IMR-90 (cell line): ENCODE measurements at regions not wholly inside any gene's neighbourhood (a gene's known extent, or its start where the extent isn't known, plus 50 kb on each side); places are given as distances from the start of the nearest gene placed in this dataset.

Experiments used
- ATAC-seq: fragments of 200-7000 bp; cut with Tn5 transposase; 2 replicates; pipeline ENCODE4 v1.9.1; 2020; ENCODE audit warnings: low read depth, mild to moderate bottlenecking, moderate library complexity
- BruUV-seq: library from RNA; stranded (reverse); fragments of 400-500 nt; replicated peaks from 2 replicates; lab custom pipeline; 2021; lab: Mats Ljungman, UMichigan
- CTCF ChIA-PET: fragments of 300-600 bp; formaldehyde crosslinking; extraction: SDS; loops from one replicate; lab custom pipeline; 2021; ENCODE audit warnings: antibody characterized with exemption; lab: Yijun Ruan, JAX
- POLR2A ChIA-PET: fragments of 300-600 bp; sonication (Branson Sonifier 250); formaldehyde crosslinking; loops from one replicate; lab custom pipeline; 2022; ENCODE audit warnings: antibody characterized with exemption; ENCODE audit not compliant: unreplicated experiment; lab: Charles Lee
- DNase-seq: peaks from one replicate; pipeline ENCODE4 v3.0.0; 2013
- H2AFZ ChIP-seq: replicated peaks from 2 replicates; pipeline ENCODE3; 2013; ENCODE audit warnings: low read length, mild to moderate bottlenecking; ENCODE audit not compliant: poor library complexity
- H2AK5ac ChIP-seq: 2 replicates; pipeline ENCODE4 v1.6.1; 2013; ENCODE audit warnings: low read depth, low read length, inconsistent platforms
- H2AK9ac ChIP-seq: replicated peaks from 2 replicates; pipeline ENCODE3; 2013; ENCODE audit warnings: mild to moderate bottlenecking, low read depth, low read length, moderate library complexity; ENCODE audit not compliant: poor library complexity
- H2BK120ac ChIP-seq: 2 replicates; pipeline ENCODE4 v1.6.1; 2013; ENCODE audit warnings: low read depth, low read length, inconsistent platforms
- H2BK15ac ChIP-seq: 3 replicates; pipeline ENCODE4 v1.6.1; 2013; ENCODE audit warnings: low read depth, low read length, inconsistent platforms
- H2BK20ac ChIP-seq: 2 replicates; pipeline ENCODE4 v1.6.1; 2013; ENCODE audit warnings: low read depth, mild to moderate bottlenecking, inconsistent platforms, low read length, moderate library complexity
- H2BK5ac ChIP-seq: 2 replicates; pipeline ENCODE4 v1.6.1; 2013; ENCODE audit warnings: mild to moderate bottlenecking, low read depth, low read length, inconsistent platforms; ENCODE audit not compliant: poor library complexity, severe bottlenecking
- H3K14ac ChIP-seq: replicated peaks from 2 replicates; pipeline ENCODE4 v1.6.1; 2013; ENCODE audit warnings: low read depth, low read length, inconsistent platforms
- H3K18ac ChIP-seq: 2 replicates; pipeline ENCODE4 v1.6.1; 2013; ENCODE audit warnings: low read depth, low read length, control low read depth
- H3K23ac ChIP-seq: 2 replicates; pipeline ENCODE4 v1.6.1; 2013; ENCODE audit warnings: low read depth, low read length, inconsistent platforms
- H3K27ac ChIP-seq: 2 replicates; pipeline ENCODE4 v1.5.1; 2013; ENCODE audit warnings: mild to moderate bottlenecking, control low read depth, low read length; ENCODE audit not compliant: insufficient read depth
- H3K27me3 ChIP-seq: 2 replicates; pipeline ENCODE4 v1.6.1; 2013; ENCODE audit warnings: low read length; ENCODE audit not compliant: control insufficient read depth, insufficient read depth
- H3K36me3 ChIP-seq: 2 replicates; pipeline ENCODE4 v1.6.1; 2013; ENCODE audit warnings: low read length, mixed read lengths; ENCODE audit not compliant: control insufficient read depth, insufficient read depth
- H3K4ac ChIP-seq: 2 replicates; pipeline ENCODE4 v1.6.1; 2013; ENCODE audit warnings: low read depth, low read length, inconsistent platforms
- H3K4me1 ChIP-seq: 2 replicates; pipeline ENCODE4 v1.6.1; 2013; ENCODE audit warnings: low read length, mixed read lengths; ENCODE audit not compliant: control insufficient read depth, insufficient read depth
- H3K4me2 ChIP-seq: 2 replicates; pipeline ENCODE4 v1.6.1; 2013; ENCODE audit warnings: low read depth, mild to moderate bottlenecking, control low read depth, low read length, moderate library complexity
- H3K4me3 ChIP-seq: 2 replicates; pipeline ENCODE4 v1.5.1; 2013; ENCODE audit warnings: low read depth, mild to moderate bottlenecking, control low read depth, low read length, moderate library complexity; ENCODE audit not compliant: insufficient read depth
- H3K56ac ChIP-seq: 2 replicates; pipeline ENCODE4 v1.6.1; 2013; ENCODE audit warnings: low read length, inconsistent platforms; ENCODE audit not compliant: insufficient read depth; ENCODE audit errors: extremely low read depth
- H3K79me1 ChIP-seq, 2 experiments: 2 replicates each; pipeline ENCODE4 v1.6.1; 2013; ENCODE audit warnings: low read length in 2 of 2, inconsistent platforms in 1 of 2, low read depth in 1 of 2
- H3K9ac ChIP-seq: 2 replicates; pipeline ENCODE4 v1.6.1; 2013; ENCODE audit warnings: low read depth, low read length, control low read depth
- H3K9me1 ChIP-seq: 2 replicates; pipeline ENCODE4 v1.6.1; 2013; ENCODE audit warnings: low read length, inconsistent platforms; ENCODE audit not compliant: insufficient read depth
- H3K9me3 ChIP-seq: 2 replicates; pipeline ENCODE4 v1.6.1; 2013; ENCODE audit warnings: low read length; ENCODE audit not compliant: control insufficient read depth, insufficient read depth
- H4K20me1 ChIP-seq: 2 replicates; pipeline ENCODE4 v1.6.1; 2013; ENCODE audit warnings: low read length, inconsistent platforms; ENCODE audit not compliant: insufficient read depth
- H4K5ac ChIP-seq: 2 replicates; pipeline ENCODE4 v1.6.1; 2013; ENCODE audit warnings: mild to moderate bottlenecking, low read depth, low read length, control low read depth
- H4K8ac ChIP-seq, 2 experiments: 2 replicates each; pipeline ENCODE4 v1.6.1; 2013; ENCODE audit warnings: low read depth in 2 of 2, low read length in 2 of 2, control low read depth in 1 of 2, inconsistent platforms in 1 of 2
- H4K91ac ChIP-seq: 2 replicates; pipeline ENCODE4 v1.6.1; 2013; ENCODE audit warnings: low read depth, low read length, inconsistent platforms; ENCODE audit not compliant: insufficient read depth
- CEBPB ChIP-seq: IDR thresholded peaks from 2 replicates; pipeline ENCODE4 v1.6.1; 2012; ENCODE audit warnings: low read depth, low read length, improper control_type of control experiment
- POLR2A ChIP-seq: IDR thresholded peaks from 2 replicates; pipeline ENCODE4 v1.6.1; 2012; ENCODE audit warnings: mild to moderate bottlenecking, low read depth, low read length
- RFX5 ChIP-seq: IDR thresholded peaks from 2 replicates; pipeline ENCODE4 v1.8.0; 2012; ENCODE audit warnings: low read depth, mild to moderate bottlenecking, low read length, moderate library complexity
- WGBS, 2 experiments: methylation state at CpG; one replicate each; pipeline versions ENCODE4 v1.1.5 to v1.1.7; 2013; ENCODE audit warnings: missing lambda C conversion rate in 2 of 2; ENCODE audit not compliant: insufficient read length in 1 of 2; ENCODE audit errors: extremely low coverage in 2 of 2; 5-methylcytosine and 5-hydroxymethylcytosine counted together
- dilution Hi-C: fragments of 300-500 bp; cut with HindIII; formaldehyde crosslinking; loops from one replicate; pipeline ENCODE4 v1.14.3; 2018; ENCODE audit warnings: low sequenced_read_pairs; ENCODE audit not compliant: unreplicated experiment
- in situ Hi-C: fragments of 300-500 bp; cut with MboI; formaldehyde crosslinking; loops from 3 replicates; pipeline ENCODE4 v1.14.3; 2019; ENCODE audit warnings: low sequenced_read_pairs, inconsistent platforms, mixed read lengths
- intact Hi-C: fragments of 100-400 bp; cut with micrococcal nuclease; formaldehyde crosslinking; loops from 2 replicates; pipeline ENCODE4 v1.10.0; 2022

DNA sequence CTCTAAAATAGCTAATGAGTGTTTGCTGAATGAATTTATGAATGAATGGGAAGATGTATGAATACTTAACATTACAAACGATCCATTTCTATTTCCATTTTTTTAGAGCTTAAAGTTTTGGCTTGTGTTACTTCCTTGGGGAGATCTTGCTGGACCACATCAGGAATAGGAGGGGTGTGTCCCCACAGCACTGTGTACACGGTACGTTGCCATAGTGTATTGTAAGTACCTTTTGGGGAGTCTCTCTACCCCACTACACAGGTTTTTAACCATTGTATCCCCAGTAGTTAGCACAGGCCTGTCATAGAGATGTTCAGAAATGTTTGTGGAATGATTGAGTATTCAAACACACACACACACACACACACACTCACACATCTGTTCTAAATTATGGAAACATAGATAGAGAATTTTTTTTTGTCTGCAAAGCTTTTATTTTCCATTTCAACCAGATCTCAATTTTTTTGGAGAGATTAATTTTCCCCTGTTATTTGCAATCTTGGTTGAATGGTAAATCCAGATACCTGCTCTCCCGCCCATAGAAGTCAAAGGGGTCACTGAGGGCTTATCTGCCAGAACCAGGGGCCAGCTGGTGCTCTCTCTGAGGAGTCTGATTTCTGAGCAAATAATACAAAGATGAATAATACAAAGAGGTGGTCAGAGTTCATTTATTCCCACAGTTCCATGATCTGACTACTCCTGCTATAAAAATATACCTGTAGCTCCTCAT is 471.0 kb downstream of the INSC start:
- Histone ChIP-seq H3K79me1 (no peaks in the 10 kb centered on the region), H3K4me3 (no peak overlapping the region), H3K9me3 (no peaks in the 10 kb centered on the region), H3K4me1 (no peaks in the 10 kb centered on the region), H2BK15ac (no peak overlapping the region), H4K8ac (no peak overlapping the region), H3K4ac (no peak overlapping the region), H4K91ac (no peak overlapping the region), H2BK120ac (no peak overlapping the region), H4K5ac (no peak overlapping the region), H3K9me1 (no peaks in the 10 kb centered on the region), H3K27ac (no peak overlapping the region), H3K56ac (no peak overlapping the region), H3K4me2 (no peak overlapping the region), H3K27me3 (no peaks in the 10 kb centered on the region; the same call in 1 of the 2 replicates), H3K18ac (no peak overlapping the region), H3K36me3 (no peaks in the 10 kb centered on the region), H3K9ac (no peak overlapping the region), H2BK20ac (no peak overlapping the region), H3K14ac (no peak overlapping the region), H2AK5ac (no peak overlapping the region), H2BK5ac (no peak overlapping the region), H4K20me1 (no peaks in the 10 kb centered on the region), H2AK9ac (no peak overlapping the region), H2AFZ (no peak overlapping the region), H3K23ac (no peak overlapping the region)
- intact Hi-C loops (no loop called here), in situ Hi-C loops (no loop called here), dilution Hi-C loops (no loop called here)
- ATAC-seq (no peak), DNase-seq (no peak)
- CTCF ChIA-PET: interaction anchor here (1.2 kb wide), 1 partner anchor 14 kb away, joined by 3 read pairs; no protein-coding TSS in a partner anchor
- no TSS peak for BruUV-seq
- WGBS, 2 experiments: no CpG with 5 or more reads among the region's 4 CpGs
- no peak for TF ChIP-seq RFX5
- no peak for TF ChIP-seq POLR2A
- TF ChIP-seq CEBPB: no peak
- POLR2A ChIA-PET: no interaction called here
